CD14-positive monocyte (primary cell): ENCODE measurements at regions not wholly inside any gene's neighbourhood (a gene's known extent, or its start where the extent isn't known, plus 50 kb on each side); places are given as distances from the start of the nearest gene placed in this dataset.

Source experiments
- DNase-seq, 3 donors: peaks; one replicate each; pipeline ENCODE4 v3.0.0-alpha.2; 2011 to 2022
- H2AFZ ChIP-seq: 2 replicates; pipeline ENCODE4 v1.6.0; 2012; ENCODE audit warnings: mild to moderate bottlenecking, low read depth, low read length, inconsistent platforms; ENCODE audit not compliant: insufficient read depth, poor library complexity, severe bottlenecking
- H3K27ac ChIP-seq, 2 donors: 1 replicate in 1 of 2; 2 replicates in 1 of 2; pipeline ENCODE4 v1.5.1; 2012 to 2013; ENCODE audit warnings: low read length in 2 of 2, control low read depth in 1 of 2, inconsistent platforms in 1 of 2, low read depth in 1 of 2, mild to moderate bottlenecking in 1 of 2
- H3K27me3 ChIP-seq, 2 donors: one replicate each; pipeline versions ENCODE4 v1.6.0 to v1.6.1; 2011 to 2013; ENCODE audit warnings: low read length in 2 of 2; ENCODE audit not compliant: control insufficient read depth in 2 of 2, insufficient read depth in 2 of 2
- H3K36me3 ChIP-seq, 2 donors: replicated peaks in 1 of 2; 1 replicate in 1 of 2; 2 replicates in 1 of 2; pipeline versions ENCODE4 v1.5.1 to v1.6.1; 2012 to 2013; ENCODE audit warnings: low read length in 2 of 2, control low read depth in 1 of 2, inconsistent platforms in 1 of 2, mild to moderate bottlenecking in 1 of 2; ENCODE audit not compliant: insufficient read depth in 2 of 2, control insufficient read depth in 1 of 2
- H3K4me1 ChIP-seq, 2 donors: 1 replicate in 1 of 2; 2 replicates in 1 of 2; pipeline versions ENCODE4 v1.5.1 to v1.6.1; 2012 to 2013; ENCODE audit warnings: low read length in 2 of 2, control low read depth in 1 of 2, inconsistent platforms in 1 of 2, mild to moderate bottlenecking in 1 of 2, moderate library complexity in 1 of 2; ENCODE audit not compliant: insufficient read depth in 2 of 2, control insufficient read depth in 1 of 2
- H3K4me2 ChIP-seq: replicated peaks from 2 replicates; pipeline ENCODE3; 2012; ENCODE audit warnings: low read length, moderate library complexity, mild to moderate bottlenecking; ENCODE audit not compliant: poor library complexity, severe bottlenecking; ENCODE audit errors: extremely low read depth
- H3K4me3 ChIP-seq, 3 experiments: fragments of 200-600 bp in 1 of 3; sonication (generic) in 1 of 3; replicated peaks in 1 of 3; 1 replicate in 2 of 3; 2 replicates in 1 of 3; pipeline ENCODE4 v1.5.1; 2011 to 2013; ENCODE audit warnings: low read length in 3 of 3, mild to moderate bottlenecking in 3 of 3, control low read depth in 2 of 3, low read depth in 2 of 3, inconsistent platforms in 1 of 3, moderate library complexity in 1 of 3
- H3K79me2 ChIP-seq: 2 replicates; pipeline ENCODE4 v1.6.0; 2012; ENCODE audit warnings: mild to moderate bottlenecking, control low read depth, inconsistent platforms, low read length, moderate library complexity; ENCODE audit not compliant: insufficient read depth
- H3K9ac ChIP-seq: 2 replicates; pipeline ENCODE4 v1.6.0; 2017; ENCODE audit warnings: low read length, mild to moderate bottlenecking; ENCODE audit not compliant: insufficient read depth, poor library complexity, severe bottlenecking
- H3K9me3 ChIP-seq, 2 donors: replicated peaks in 1 of 2; 1 replicate in 1 of 2; 2 replicates in 1 of 2; pipeline versions ENCODE4 v1.5.1 to v1.6.1; 2012 to 2013; ENCODE audit warnings: low read length in 2 of 2, control low read depth in 1 of 2; ENCODE audit not compliant: control insufficient read depth in 1 of 2, insufficient read depth in 1 of 2
- H4K20me1 ChIP-seq: 2 replicates; pipeline ENCODE4 v1.6.0; 2012; ENCODE audit warnings: mild to moderate bottlenecking, low read length, control low read depth, moderate library complexity; ENCODE audit not compliant: insufficient read depth
- H3K27ac Mint-ChIP-seq, 7 donors: one replicate each; pipeline ENCODE4 v1.8.0; 2020; ENCODE audit warnings: mild to moderate bottlenecking in 7 of 7, mixed read lengths in 7 of 7, moderate library complexity in 6 of 7, inconsistent platforms in 2 of 7
- H3K27me3 Mint-ChIP-seq, 3 donors: one replicate each; pipeline ENCODE4 v1.8.0; 2021 to 2022; ENCODE audit warnings: low read depth in 3 of 3, mild to moderate bottlenecking in 3 of 3, mixed read lengths in 3 of 3, moderate library complexity in 3 of 3, inconsistent platforms in 1 of 3
- H3K36me3 Mint-ChIP-seq, 2 donors: one replicate each; pipeline ENCODE4 v1.8.0; 2020; ENCODE audit warnings: mixed read lengths in 2 of 2, inconsistent platforms in 1 of 2, mild to moderate bottlenecking in 1 of 2
- H3K4me1 Mint-ChIP-seq: one replicate; pipeline ENCODE4 v1.8.0; 2020; ENCODE audit warnings: mild to moderate bottlenecking, mixed read lengths
- H3K4me3 Mint-ChIP-seq, 2 donors: one replicate each; pipeline ENCODE4 v1.8.0; 2020; ENCODE audit warnings: mild to moderate bottlenecking in 2 of 2, mixed read lengths in 2 of 2, moderate library complexity in 1 of 2
- H3K9me3 Mint-ChIP-seq, 7 donors: one replicate each; pipeline ENCODE4 v1.8.0; 2020 to 2022; ENCODE audit warnings: mixed read lengths in 7 of 7, mild to moderate bottlenecking in 6 of 7, moderate library complexity in 6 of 7, inconsistent platforms in 2 of 7
- CTCF ChIP-seq: fragments of 200-600 bp; IDR thresholded peaks from one replicate; pipeline ENCODE4 v1.8.0; 2022; ENCODE audit warnings: antibody characterized with exemption, mild to moderate bottlenecking
- WGBS: methylation state at CpG from one replicate; pipeline ENCODE4 v1.1.5; 2013; ENCODE audit warnings: missing lambda C conversion rate; ENCODE audit not compliant: insufficient coverage; 5-methylcytosine and 5-hydroxymethylcytosine counted together
- intact Hi-C, 2 donors: fragments of 100-400 bp; cut with micrococcal nuclease; formaldehyde crosslinking; loops; one replicate each; pipeline versions ENCODE4 v1.15.0 to v1.15.1; 2023

GRCh38 chr20:57773059-57773815, 63.4 kb upstream of the PMEPA1 start:
- Mint-ChIP-seq H3K36me3 (no peaks in the 10 kb centered on the region), H3K27me3 (peaks cover 4 to 7% (median 5%) of the 10 kb centered on the region in 3 donors), H3K4me1 (no peaks in the 10 kb centered on the region), H3K27ac (no peak overlapping the region), H3K9me3 (peaks cover 0 to 1% (median 0%) of the 10 kb centered on the region in 7 donors), H3K4me3 (no peak overlapping the region)
- no peak overlapping the region for H3K4me3 ChIP-seq
- TF ChIP-seq CTCF = no peak
- no peaks in the 10 kb centered on the region for H3K9me3 ChIP-seq
- no peaks in the 10 kb centered on the region for H3K79me2 ChIP-seq
- H3K36me3 ChIP-seq = no peaks in the 10 kb centered on the region
- H3K4me2 ChIP-seq = no peak overlapping the region
- no peak overlapping the region for H3K9ac ChIP-seq
- intact Hi-C loops = no loop called here
- H3K4me1 ChIP-seq = no peaks in the 10 kb centered on the region
- no peaks in the 10 kb centered on the region for H4K20me1 ChIP-seq
- H2AFZ ChIP-seq = no peak overlapping the region
- DNase-seq = no peak
- no peaks in the 10 kb centered on the region for H3K27me3 ChIP-seq
- 91% methylated on average over 6 of the region's 9 CpGs for WGBS
- no peak overlapping the region for H3K27ac ChIP-seq

GRCh38 chr20:57772349-57772964, 62.6 kb upstream of the PMEPA1 start:
- intact Hi-C loops = no loop called here
- no peak for TF ChIP-seq CTCF
- H3K4me1 ChIP-seq = no peaks in the 10 kb centered on the region
- Mint-ChIP-seq H3K4me3 (no peak overlapping the region), H3K9me3 (peaks cover 0 to 1% (median 0%) of the 10 kb centered on the region in 7 donors), H3K36me3 (no peaks in the 10 kb centered on the region), H3K4me1 (no peaks in the 10 kb centered on the region), H3K27ac (no peak overlapping the region), H3K27me3 (peaks cover 5 to 9% (median 5%) of the 10 kb centered on the region in 3 donors)
- no peak overlapping the region for H3K4me3 ChIP-seq
- no peak overlapping the region for H2AFZ ChIP-seq
- H3K79me2 ChIP-seq = no peaks in the 10 kb centered on the region
- DNase-seq = no peak
- H3K4me2 ChIP-seq = no peak overlapping the region
- H3K27ac ChIP-seq = no peak overlapping the region
- 84% methylated on average over 15 of the region's 15 CpGs for WGBS
- H3K27me3 ChIP-seq = no peaks in the 10 kb centered on the region
- no peaks in the 10 kb centered on the region for H3K9me3 ChIP-seq
- no peak overlapping the region for H3K9ac ChIP-seq
- H3K36me3 ChIP-seq = no peaks in the 10 kb centered on the region
- H4K20me1 ChIP-seq = no peaks in the 10 kb centered on the region
